Calu3 (cell line): ENCODE measurements at regions not wholly inside any gene's neighbourhood (a gene's known extent, or its start where the extent isn't known, plus 50 kb on each side); places are given as distances from the start of the nearest gene placed in this dataset.

ENCODE experiments used
- BruUV-seq: library from RNA; stranded (reverse); fragments of 400-500 nt; replicated peaks from 2 replicates; lab custom pipeline; 2021; lab: Mats Ljungman, UMichigan
- CTCF ChIA-PET: fragments of 300-600 bp; sonication (Branson Sonifier 250); formaldehyde crosslinking; loops from one replicate; lab custom pipeline; 2022; ENCODE audit warnings: antibody characterized with exemption; lab: Charles Lee
- DNase-seq: peaks from one replicate; pipeline ENCODE4 v3.0.0; 2022
- H3K27ac Mint-ChIP-seq: one replicate; pipeline ENCODE4 v1.8.0; 2022; ENCODE audit warnings: mixed read lengths; ENCODE audit not compliant: unreplicated experiment
- H3K27me3 Mint-ChIP-seq: one replicate; pipeline ENCODE4 v1.8.0; 2022; ENCODE audit warnings: mixed read lengths; ENCODE audit not compliant: unreplicated experiment
- H3K36me3 Mint-ChIP-seq: one replicate; pipeline ENCODE4 v1.8.0; 2022; ENCODE audit warnings: mild to moderate bottlenecking, moderate library complexity, mixed read lengths; ENCODE audit not compliant: insufficient read depth, unreplicated experiment
- H3K4me1 Mint-ChIP-seq: one replicate; pipeline ENCODE4 v1.8.0; 2022; ENCODE audit warnings: mild to moderate bottlenecking, low read depth, mixed read lengths; ENCODE audit not compliant: unreplicated experiment
- H3K4me3 Mint-ChIP-seq: one replicate; pipeline ENCODE4 v1.8.0; 2022; ENCODE audit warnings: mild to moderate bottlenecking, low read depth, moderate library complexity, mixed read lengths; ENCODE audit not compliant: unreplicated experiment
- H3K9me3 Mint-ChIP-seq: one replicate; pipeline ENCODE4 v1.8.0; 2022; ENCODE audit warnings: low read depth, mixed read lengths; ENCODE audit not compliant: unreplicated experiment
- intact Hi-C: fragments of 100-400 bp; cut with micrococcal nuclease; formaldehyde crosslinking; loops from one replicate; pipeline ENCODE4 v1.10.0; 2022; ENCODE audit not compliant: unreplicated experiment
- TF ChIP-seq, protein P1 (sequence below): fragments of 200-600 bp; IDR thresholded peaks from one replicate; pipeline ENCODE4 v1.8.0; 2022; ENCODE audit warnings: antibody characterized with exemption; ENCODE audit not compliant: unreplicated experiment

GRCh38 chr18:29057703-29058102, 880.8 kb upstream of the CDH2 start:
- Mint-ChIP-seq H3K4me1 (peaks cover 8% of the 10 kb centered on the region), H3K9me3 (peaks cover 2% of the 10 kb centered on the region), H3K4me3 (no peak overlapping the region), H3K36me3 (no peaks in the 10 kb centered on the region), H3K27ac (no peak overlapping the region), H3K27me3 (no peaks in the 10 kb centered on the region)
- TF ChIP-seq, protein P1, sequence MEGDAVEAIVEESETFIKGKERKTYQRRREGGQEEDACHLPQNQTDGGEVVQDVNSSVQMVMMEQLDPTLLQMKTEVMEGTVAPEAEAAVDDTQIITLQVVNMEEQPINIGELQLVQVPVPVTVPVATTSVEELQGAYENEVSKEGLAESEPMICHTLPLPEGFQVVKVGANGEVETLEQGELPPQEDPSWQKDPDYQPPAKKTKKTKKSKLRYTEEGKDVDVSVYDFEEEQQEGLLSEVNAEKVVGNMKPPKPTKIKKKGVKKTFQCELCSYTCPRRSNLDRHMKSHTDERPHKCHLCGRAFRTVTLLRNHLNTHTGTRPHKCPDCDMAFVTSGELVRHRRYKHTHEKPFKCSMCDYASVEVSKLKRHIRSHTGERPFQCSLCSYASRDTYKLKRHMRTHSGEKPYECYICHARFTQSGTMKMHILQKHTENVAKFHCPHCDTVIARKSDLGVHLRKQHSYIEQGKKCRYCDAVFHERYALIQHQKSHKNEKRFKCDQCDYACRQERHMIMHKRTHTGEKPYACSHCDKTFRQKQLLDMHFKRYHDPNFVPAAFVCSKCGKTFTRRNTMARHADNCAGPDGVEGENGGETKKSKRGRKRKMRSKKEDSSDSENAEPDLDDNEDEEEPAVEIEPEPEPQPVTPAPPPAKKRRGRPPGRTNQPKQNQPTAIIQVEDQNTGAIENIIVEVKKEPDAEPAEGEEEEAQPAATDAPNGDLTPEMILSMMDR = no peak
- CTCF ChIA-PET = no interaction called here
- DNase-seq = no peak
- BruUV-seq = no TSS peak
- intact Hi-C loops = no loop called here

GRCh38 chr18:29056800-29057199, 879.9 kb upstream of the CDH2 start:
- no peaks in the 10 kb centered on the region for H3K36me3 Mint-ChIP-seq
- CTCF ChIA-PET = no interaction called here
- peaks cover 8% of the 10 kb centered on the region for H3K4me1 Mint-ChIP-seq
- BruUV-seq = no TSS peak
- no peak overlapping the region for H3K27ac Mint-ChIP-seq
- intact Hi-C loops = no loop called here
- TF ChIP-seq, protein P1 = no peak
- H3K27me3 Mint-ChIP-seq = no peaks in the 10 kb centered on the region
- no peak for DNase-seq
- no peak overlapping the region for H3K4me3 Mint-ChIP-seq
- H3K9me3 Mint-ChIP-seq = peaks cover 4% of the 10 kb centered on the region

- intact Hi-C loops = no loop called here
- TF ChIP-seq, protein P1 = no peak
- H3K4me3 Mint-ChIP-seq = no peak overlapping the region
- CTCF ChIA-PET = no interaction called here
- H3K9me3 Mint-ChIP-seq = peaks cover 5% of the 10 kb centered on the region
- BruUV-seq = no TSS peak
- no peak overlapping the region for H3K27ac Mint-ChIP-seq
- no peak for DNase-seq
- H3K4me1 Mint-ChIP-seq = no peaks in the 10 kb centered on the region
- H3K36me3 Mint-ChIP-seq = no peaks in the 10 kb centered on the region
- no peaks in the 10 kb centered on the region for H3K27me3 Mint-ChIP-seq
Observed at GRCh38 chr18:29041976-29042375, 865.0 kb upstream of the CDH2 start.

DNA sequence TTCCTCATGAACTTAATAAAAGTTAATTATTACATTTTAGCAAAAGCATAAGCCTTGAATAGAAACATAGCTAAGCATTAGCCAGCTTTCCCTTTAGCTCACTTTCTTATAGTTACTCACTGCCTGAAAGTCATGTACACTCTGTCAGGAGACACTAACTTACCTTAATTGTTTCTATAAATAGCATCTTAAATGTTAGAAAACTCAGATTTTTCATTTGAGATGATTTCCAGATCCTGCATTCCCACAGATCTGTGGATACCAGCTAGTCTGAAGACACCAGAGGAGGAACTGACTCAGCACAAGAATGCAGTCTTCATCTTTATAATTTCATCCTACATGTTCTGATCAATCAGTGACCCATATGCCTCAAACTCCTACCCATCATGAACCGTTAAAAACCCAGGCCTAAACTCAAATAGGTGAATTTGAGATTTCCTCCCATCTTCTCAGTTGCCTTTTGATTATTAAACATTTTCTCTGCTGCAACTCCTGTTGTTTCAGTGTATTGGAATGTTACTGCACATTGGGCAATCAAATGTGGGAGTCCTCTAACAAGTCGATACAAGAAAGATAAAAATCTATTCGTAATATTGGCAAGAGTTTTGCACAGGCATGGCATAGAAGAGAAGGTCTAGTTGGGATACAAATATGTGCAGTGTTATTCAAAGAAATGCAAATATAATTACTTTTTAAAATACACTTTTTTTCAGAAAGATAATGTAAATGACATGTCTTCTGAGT, 857.4 kb upstream of the CDH2 start:
- CTCF ChIA-PET = no interaction called here
- no peak for DNase-seq
- no peak overlapping the region for H3K27ac Mint-ChIP-seq
- H3K4me1 Mint-ChIP-seq = no peaks in the 10 kb centered on the region
- peaks cover under 1% of the 10 kb centered on the region for H3K9me3 Mint-ChIP-seq
- no peaks in the 10 kb centered on the region for H3K27me3 Mint-ChIP-seq
- no peak overlapping the region for H3K4me3 Mint-ChIP-seq
- BruUV-seq = no TSS peak
- TF ChIP-seq, protein P1 = no peak
- H3K36me3 Mint-ChIP-seq = no peaks in the 10 kb centered on the region
- intact Hi-C loops = no loop called here
